ENCODE measurements at regions not wholly inside any gene's neighbourhood (a gene's known extent, or its start where the extent isn't known, plus 50 kb on each side); places are given as distances from the start of the nearest gene placed in this dataset.

- no peak overlapping the region for H3K4me3 ChIP-seq (ENCODE audit: low read depth, low read length)
- no peak for TF ChIP-seq CTCF (IDR thresholded peaks at IDR 0.05; ENCODE audit: insufficient read depth, low read depth, low read length)
- peak; percentile 18 for DNase-seq (ENCODE audit: low read depth)
Measured at GRCh38 chr6:73965539-73966029, 269.6 kb downstream of the CD109 start.

GRCh38 chr6:73964241-73964854 is 268.3 kb downstream of the CD109 start:
- no peak for TF ChIP-seq CTCF (IDR thresholded peaks at IDR 0.05; ENCODE audit: insufficient read depth, low read depth, low read length)
- DNase-seq (ENCODE audit: low read depth), result peak; percentile 74
- H3K4me3 ChIP-seq (ENCODE audit: low read depth, low read length), result no peak overlapping the region

GRCh38 chr6:73962884-73963283 is 266.9 kb downstream of the CD109 start:
- no peak overlapping the region for H3K4me3 ChIP-seq (ENCODE audit: low read depth, low read length)
- TF ChIP-seq CTCF (IDR thresholded peaks at IDR 0.05; ENCODE audit: insufficient read depth, low read depth, low read length), result no peak
- DNase-seq (ENCODE audit: low read depth), result no peak

GRCh38 chr6:73956305-73956704 is 260.3 kb downstream of the CD109 start:
- TF ChIP-seq CTCF (IDR thresholded peaks at IDR 0.05; ENCODE audit: insufficient read depth, low read depth, low read length), result no peak

GRCh38 chr6:73955800-73956199 is 259.8 kb downstream of the CD109 start:
- TF ChIP-seq CTCF (IDR thresholded peaks at IDR 0.05; ENCODE audit: insufficient read depth, low read depth, low read length), result no peak

More at GRCh38 chr6:73956305-73956704, 260.3 kb downstream of the CD109 start:
- no peak for DNase-seq (ENCODE audit: low read depth)
- no peak overlapping the region for H3K4me3 ChIP-seq (ENCODE audit: low read depth, low read length)

GRCh38 chr6:73954881-73955280 is 258.9 kb downstream of the CD109 start:
- H3K4me3 ChIP-seq (ENCODE audit: low read depth, low read length), result no peak overlapping the region
- TF ChIP-seq CTCF (IDR thresholded peaks at IDR 0.05; ENCODE audit: insufficient read depth, low read depth, low read length), result no peak
- DNase-seq (ENCODE audit: low read depth), result no peak

More at GRCh38 chr6:73955800-73956199, 259.8 kb downstream of the CD109 start:
- H3K4me3 ChIP-seq (ENCODE audit: low read depth, low read length), result no peak overlapping the region
- no peak for DNase-seq (ENCODE audit: low read depth)

- H3K4me3 ChIP-seq (ENCODE audit: low read depth, low read length), result no peak overlapping the region
- no peak for TF ChIP-seq CTCF (IDR thresholded peaks at IDR 0.05; ENCODE audit: insufficient read depth, low read depth, low read length)
- DNase-seq (ENCODE audit: low read depth), result no peak
Measured at GRCh38 chr6:73951183-73951582, 255.2 kb downstream of the CD109 start.

Data from fibroblast of villous mesenchyme (primary cell).